ENCODE measurements at regions not wholly inside any gene's neighbourhood (a gene's known extent, or its start where the extent isn't known, plus 50 kb on each side); places are given as distances from the start of the nearest gene placed in this dataset.

GRCh38 chr18:22339913-22340312, 77.8 kb downstream of the CTAGE1 start:
- Mint-ChIP-seq H3K9me3 (ENCODE audit: unreplicated experiment) (no peaks in the 10 kb centered on the region), H3K36me3 (ENCODE audit: unreplicated experiment) (no peaks in the 10 kb centered on the region), H3K4me1 (ENCODE audit: unreplicated experiment) (peaks cover 9% of the 10 kb centered on the region)

GRCh38 chr18:22337833-22338232, 79.9 kb downstream of the CTAGE1 start:
- Mint-ChIP-seq H3K9me3 (ENCODE audit: unreplicated experiment) (no peaks in the 10 kb centered on the region), H3K4me3 (ENCODE audit: unreplicated experiment) (no peak overlapping the region), H3K27ac (ENCODE audit: unreplicated experiment) (no peak overlapping the region), H3K27me3 (ENCODE audit: unreplicated experiment) (peaks cover 17% of the 10 kb centered on the region), H3K36me3 (ENCODE audit: unreplicated experiment) (no peaks in the 10 kb centered on the region), H3K4me1 (ENCODE audit: unreplicated experiment) (peaks cover 9% of the 10 kb centered on the region)
- TF ChIP-seq CTCF (IDR thresholded peaks at IDR 0.05), result no peak
- no peak for DNase-seq (ENCODE audit: extremely low spot score, unreplicated experiment)

More at GRCh38 chr18:22339913-22340312, 77.8 kb downstream of the CTAGE1 start:
- no peak for TF ChIP-seq CTCF (IDR thresholded peaks at IDR 0.05)
- no peak for DNase-seq (ENCODE audit: extremely low spot score, unreplicated experiment)
- peaks cover 17% of the 10 kb centered on the region for H3K27me3 Mint-ChIP-seq (ENCODE audit: unreplicated experiment)
- no peak overlapping the region for H3K4me3 Mint-ChIP-seq (ENCODE audit: unreplicated experiment)
- no peak overlapping the region for H3K27ac Mint-ChIP-seq (ENCODE audit: unreplicated experiment)

- Mint-ChIP-seq H3K27ac (ENCODE audit: unreplicated experiment) (no peak overlapping the region), H3K27me3 (ENCODE audit: unreplicated experiment) (peaks cover 19% of the 10 kb centered on the region), H3K4me3 (ENCODE audit: unreplicated experiment) (no peak overlapping the region), H3K36me3 (ENCODE audit: unreplicated experiment) (no peaks in the 10 kb centered on the region), H3K9me3 (ENCODE audit: unreplicated experiment) (no peaks in the 10 kb centered on the region), H3K4me1 (ENCODE audit: unreplicated experiment) (peaks cover 9% of the 10 kb centered on the region)
- DNase-seq (ENCODE audit: extremely low spot score, unreplicated experiment), result no peak
- TF ChIP-seq CTCF (IDR thresholded peaks at IDR 0.05), result no peak
These were observed 80.4 kb downstream of the CTAGE1 start for GRCh38 chr18:22337306-22337705.

- no peak for DNase-seq (ENCODE audit: extremely low spot score, unreplicated experiment)
- peaks cover 9% of the 10 kb centered on the region for H3K4me1 Mint-ChIP-seq (ENCODE audit: unreplicated experiment)
- H3K27me3 Mint-ChIP-seq (ENCODE audit: unreplicated experiment), result peaks cover 28% of the 10 kb centered on the region
- H3K9me3 Mint-ChIP-seq (ENCODE audit: unreplicated experiment), result no peaks in the 10 kb centered on the region
- H3K36me3 Mint-ChIP-seq (ENCODE audit: unreplicated experiment), result no peaks in the 10 kb centered on the region
- no peak for TF ChIP-seq CTCF (IDR thresholded peaks at IDR 0.05)
- no peak overlapping the region for H3K4me3 Mint-ChIP-seq (ENCODE audit: unreplicated experiment)
- no peak overlapping the region for H3K27ac Mint-ChIP-seq (ENCODE audit: unreplicated experiment)
These were observed 81.3 kb downstream of the CTAGE1 start for GRCh38 chr18:22336406-22336805.

- Mint-ChIP-seq H3K4me1 (ENCODE audit: unreplicated experiment) (peaks cover 9% of the 10 kb centered on the region), H3K36me3 (ENCODE audit: unreplicated experiment) (no peaks in the 10 kb centered on the region), H3K4me3 (ENCODE audit: unreplicated experiment) (no peak overlapping the region), H3K27ac (ENCODE audit: unreplicated experiment) (no peak overlapping the region), H3K27me3 (ENCODE audit: unreplicated experiment) (peaks cover 34% of the 10 kb centered on the region), H3K9me3 (ENCODE audit: unreplicated experiment) (no peaks in the 10 kb centered on the region)
- no peak for TF ChIP-seq CTCF (IDR thresholded peaks at IDR 0.05)
- DNase-seq (ENCODE audit: extremely low spot score, unreplicated experiment), result no peak
These were observed 82.0 kb downstream of the CTAGE1 start for GRCh38 chr18:22335731-22336198.

Measured in osteocyte (in vitro differentiated cells).